BE2C (cell line): ENCODE measurements at regions not wholly inside any gene's neighbourhood (a gene's known extent, or its start where the extent isn't known, plus 50 kb on each side); places are given as distances from the start of the nearest gene placed in this dataset.

ENCODE experiments used
- DNase-seq: peaks from one replicate; pipeline ENCODE4 v3.0.0-alpha.2; 2020
- H3K27me3 ChIP-seq: fragments of 250-450 bp; sonication (Bioruptor Pico); 2 replicates; pipeline ENCODE4 v1.5.1; 2020; ENCODE audit warnings: mild to moderate bottlenecking
- H3K36me3 ChIP-seq: fragments of 250-450 bp; sonication (Bioruptor Pico); 2 replicates; pipeline ENCODE4 v1.5.1; 2020; ENCODE audit warnings: mild to moderate bottlenecking
- H3K4me1 ChIP-seq: fragments of 250-450 bp; sonication (Bioruptor Pico); 2 replicates; pipeline ENCODE4 v1.5.1; 2020
- H3K4me3 ChIP-seq: 2 replicates; pipeline ENCODE4 v1.5.1; 2011; ENCODE audit warnings: low read depth, low read length
- H3K9me3 ChIP-seq: fragments of 250-450 bp; sonication (Bioruptor Pico); 2 replicates; pipeline ENCODE4 v1.5.1; 2020
- TF ChIP-seq, protein P1 (sequence below): IDR thresholded peaks from 2 replicates; pipeline ENCODE4 v1.5.1; 2012; ENCODE audit warnings: mild to moderate bottlenecking, low read depth, low read length

GRCh38 chr12:84779169-84779568 lies 133.4 kb downstream of the SLC6A15 start:
- no peak overlapping the region for H3K4me3 ChIP-seq
- TF ChIP-seq, protein P1, sequence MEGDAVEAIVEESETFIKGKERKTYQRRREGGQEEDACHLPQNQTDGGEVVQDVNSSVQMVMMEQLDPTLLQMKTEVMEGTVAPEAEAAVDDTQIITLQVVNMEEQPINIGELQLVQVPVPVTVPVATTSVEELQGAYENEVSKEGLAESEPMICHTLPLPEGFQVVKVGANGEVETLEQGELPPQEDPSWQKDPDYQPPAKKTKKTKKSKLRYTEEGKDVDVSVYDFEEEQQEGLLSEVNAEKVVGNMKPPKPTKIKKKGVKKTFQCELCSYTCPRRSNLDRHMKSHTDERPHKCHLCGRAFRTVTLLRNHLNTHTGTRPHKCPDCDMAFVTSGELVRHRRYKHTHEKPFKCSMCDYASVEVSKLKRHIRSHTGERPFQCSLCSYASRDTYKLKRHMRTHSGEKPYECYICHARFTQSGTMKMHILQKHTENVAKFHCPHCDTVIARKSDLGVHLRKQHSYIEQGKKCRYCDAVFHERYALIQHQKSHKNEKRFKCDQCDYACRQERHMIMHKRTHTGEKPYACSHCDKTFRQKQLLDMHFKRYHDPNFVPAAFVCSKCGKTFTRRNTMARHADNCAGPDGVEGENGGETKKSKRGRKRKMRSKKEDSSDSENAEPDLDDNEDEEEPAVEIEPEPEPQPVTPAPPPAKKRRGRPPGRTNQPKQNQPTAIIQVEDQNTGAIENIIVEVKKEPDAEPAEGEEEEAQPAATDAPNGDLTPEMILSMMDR = no peak
- no peak for DNase-seq

GRCh38 chr12:84772281-84772680 lies 140.3 kb downstream of the SLC6A15 start:
- DNase-seq = no peak
- H3K9me3 ChIP-seq = no peaks in the 10 kb centered on the region
- TF ChIP-seq, protein P1 = no peak
- H3K27me3 ChIP-seq = no peaks in the 10 kb centered on the region
- H3K36me3 ChIP-seq = no peaks in the 10 kb centered on the region
- H3K4me3 ChIP-seq = no peak overlapping the region
- H3K4me1 ChIP-seq = peaks cover 1% of the 10 kb centered on the region

More at GRCh38 chr12:84779169-84779568, 133.4 kb downstream of the SLC6A15 start:
- Histone ChIP-seq H3K4me1 (no peaks in the 10 kb centered on the region), H3K9me3 (no peaks in the 10 kb centered on the region), H3K27me3 (no peaks in the 10 kb centered on the region), H3K36me3 (no peaks in the 10 kb centered on the region)

GRCh38 chr12:84767079-84767478 lies 145.5 kb downstream of the SLC6A15 start:
- no peaks in the 10 kb centered on the region for H3K27me3 ChIP-seq
- no peak overlapping the region for H3K4me3 ChIP-seq
- no peaks in the 10 kb centered on the region for H3K9me3 ChIP-seq
- TF ChIP-seq, protein P1 = no peak
- no peaks in the 10 kb centered on the region for H3K36me3 ChIP-seq
- H3K4me1 ChIP-seq = peaks cover 4% of the 10 kb centered on the region
- no peak for DNase-seq

GRCh38 chr12:84766375-84766774 lies 146.2 kb downstream of the SLC6A15 start:
- TF ChIP-seq, protein P1 = no peak
- Histone ChIP-seq H3K27me3 (no peaks in the 10 kb centered on the region), H3K4me3 (no peak overlapping the region), H3K36me3 (no peaks in the 10 kb centered on the region), H3K9me3 (no peaks in the 10 kb centered on the region), H3K4me1 (peaks cover 4% of the 10 kb centered on the region)
- DNase-seq = no peak

GRCh38 chr12:84764001-84764400 lies 148.6 kb downstream of the SLC6A15 start:
- Histone ChIP-seq H3K4me3 (no peak overlapping the region), H3K36me3 (no peaks in the 10 kb centered on the region), H3K4me1 (peaks cover 4% of the 10 kb centered on the region), H3K27me3 (no peaks in the 10 kb centered on the region), H3K9me3 (no peaks in the 10 kb centered on the region)
- DNase-seq = no peak
- TF ChIP-seq, protein P1 = no peak

- TF ChIP-seq, protein P1 = no peak
- Histone ChIP-seq H3K27me3 (no peaks in the 10 kb centered on the region), H3K4me1 (peaks cover 4% of the 10 kb centered on the region), H3K36me3 (no peaks in the 10 kb centered on the region), H3K9me3 (no peaks in the 10 kb centered on the region), H3K4me3 (no peak overlapping the region)
- DNase-seq = no peak
Measured at GRCh38 chr12:84763107-84763506, 149.5 kb downstream of the SLC6A15 start.
